GM10266 (cell line): ENCODE measurements at regions not wholly inside any gene's neighbourhood (a gene's known extent, or its start where the extent isn't known, plus 50 kb on each side); places are given as distances from the start of the nearest gene placed in this dataset.

Experiments used
- DNase-seq: peaks from one replicate; pipeline ENCODE4 v3.0.0; 2012; ENCODE audit errors: extremely low spot score
- TF ChIP-seq, protein P1 (sequence below): IDR thresholded peaks from 2 replicates; pipeline ENCODE4 v1.5.1; 2012; ENCODE audit warnings: mild to moderate bottlenecking, low read depth; ENCODE audit not compliant: control insufficient read depth, insufficient read depth; ENCODE audit errors: missing control alignments

DNA sequence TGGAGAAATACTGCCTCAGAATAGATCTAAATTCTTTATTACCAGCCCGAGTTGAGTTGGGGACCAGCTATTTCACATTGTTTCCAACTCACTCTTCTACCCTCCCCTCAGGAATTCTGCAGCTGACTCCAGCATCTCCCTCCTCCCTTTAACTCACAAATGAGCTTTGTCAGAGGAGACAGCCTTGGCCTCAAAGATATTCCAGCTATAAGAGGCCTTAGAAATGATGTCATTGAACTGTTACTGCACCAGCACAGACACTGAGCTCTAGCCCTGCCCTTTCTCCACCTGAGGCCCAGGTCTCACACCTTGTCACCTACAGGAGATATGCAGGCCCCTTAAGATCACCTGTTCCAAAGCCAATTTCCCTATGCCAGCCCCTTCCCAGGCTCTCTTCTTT is 78.4 kb upstream of the ATP10B start:
- TF ChIP-seq, protein P1, sequence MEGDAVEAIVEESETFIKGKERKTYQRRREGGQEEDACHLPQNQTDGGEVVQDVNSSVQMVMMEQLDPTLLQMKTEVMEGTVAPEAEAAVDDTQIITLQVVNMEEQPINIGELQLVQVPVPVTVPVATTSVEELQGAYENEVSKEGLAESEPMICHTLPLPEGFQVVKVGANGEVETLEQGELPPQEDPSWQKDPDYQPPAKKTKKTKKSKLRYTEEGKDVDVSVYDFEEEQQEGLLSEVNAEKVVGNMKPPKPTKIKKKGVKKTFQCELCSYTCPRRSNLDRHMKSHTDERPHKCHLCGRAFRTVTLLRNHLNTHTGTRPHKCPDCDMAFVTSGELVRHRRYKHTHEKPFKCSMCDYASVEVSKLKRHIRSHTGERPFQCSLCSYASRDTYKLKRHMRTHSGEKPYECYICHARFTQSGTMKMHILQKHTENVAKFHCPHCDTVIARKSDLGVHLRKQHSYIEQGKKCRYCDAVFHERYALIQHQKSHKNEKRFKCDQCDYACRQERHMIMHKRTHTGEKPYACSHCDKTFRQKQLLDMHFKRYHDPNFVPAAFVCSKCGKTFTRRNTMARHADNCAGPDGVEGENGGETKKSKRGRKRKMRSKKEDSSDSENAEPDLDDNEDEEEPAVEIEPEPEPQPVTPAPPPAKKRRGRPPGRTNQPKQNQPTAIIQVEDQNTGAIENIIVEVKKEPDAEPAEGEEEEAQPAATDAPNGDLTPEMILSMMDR, result no peak
- no peak for DNase-seq

DNA sequence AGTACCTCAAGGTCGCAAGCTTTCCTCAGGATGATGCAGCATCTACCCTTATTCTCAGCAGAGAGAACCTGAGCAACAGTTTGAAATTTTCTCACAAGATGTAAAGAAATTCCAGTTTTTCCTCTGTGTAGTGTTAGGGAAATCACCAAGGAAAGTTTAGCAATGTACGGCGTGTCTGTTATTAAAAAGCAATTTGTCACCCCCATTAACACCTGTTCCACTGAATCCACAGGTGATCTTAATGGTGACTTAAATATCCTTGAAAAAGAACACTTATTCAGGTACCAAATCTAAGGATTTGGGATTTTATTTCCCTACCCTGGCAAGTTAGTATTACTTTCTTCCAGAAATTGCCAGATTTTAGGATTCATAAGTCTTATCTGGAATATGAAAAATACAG is 77.9 kb upstream of the ATP10B start:
- TF ChIP-seq, protein P1, result no peak
- no peak for DNase-seq

DNA sequence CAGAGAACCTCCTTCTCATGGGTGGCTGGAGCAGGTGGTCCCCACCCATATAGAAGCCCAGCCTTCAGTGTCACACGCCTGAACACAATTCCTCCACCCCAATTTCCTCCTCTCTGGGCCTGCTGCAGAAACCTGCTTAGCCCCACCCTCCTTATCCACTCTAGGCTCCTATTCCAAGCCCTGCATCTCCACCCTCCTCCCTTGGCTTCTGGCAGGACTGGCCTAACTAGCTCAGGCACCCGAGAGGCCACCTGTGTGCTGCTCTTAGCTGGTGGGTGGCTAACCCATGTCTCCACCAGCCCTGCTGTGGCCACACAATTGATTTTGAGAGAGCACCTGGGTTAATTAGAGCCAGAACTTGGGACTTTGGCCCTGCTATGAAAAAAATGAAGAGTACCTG is 77.3 kb upstream of the ATP10B start:
- no peak for DNase-seq
- TF ChIP-seq, protein P1, result no peak

DNA sequence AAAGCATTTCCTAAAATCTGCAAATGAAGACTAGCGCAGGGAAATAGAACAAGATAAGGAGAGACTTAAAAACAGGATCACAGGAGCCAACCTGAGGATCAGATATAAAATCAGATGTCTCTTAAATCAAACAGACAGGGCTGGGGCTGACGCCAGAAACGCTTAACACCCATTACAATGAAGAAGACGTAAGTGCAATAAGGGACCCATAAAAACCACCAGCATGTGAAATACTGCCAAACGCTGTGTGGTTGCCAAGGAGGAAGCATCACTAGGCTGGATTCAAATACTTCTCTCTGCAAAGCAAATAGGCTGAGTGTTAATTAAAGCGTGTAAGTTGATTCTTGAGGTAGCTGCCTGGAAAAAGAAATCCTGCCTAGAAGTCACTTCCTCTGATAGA is 74.4 kb upstream of the ATP10B start:
- DNase-seq, result no peak
- TF ChIP-seq, protein P1, result no peak

DNA sequence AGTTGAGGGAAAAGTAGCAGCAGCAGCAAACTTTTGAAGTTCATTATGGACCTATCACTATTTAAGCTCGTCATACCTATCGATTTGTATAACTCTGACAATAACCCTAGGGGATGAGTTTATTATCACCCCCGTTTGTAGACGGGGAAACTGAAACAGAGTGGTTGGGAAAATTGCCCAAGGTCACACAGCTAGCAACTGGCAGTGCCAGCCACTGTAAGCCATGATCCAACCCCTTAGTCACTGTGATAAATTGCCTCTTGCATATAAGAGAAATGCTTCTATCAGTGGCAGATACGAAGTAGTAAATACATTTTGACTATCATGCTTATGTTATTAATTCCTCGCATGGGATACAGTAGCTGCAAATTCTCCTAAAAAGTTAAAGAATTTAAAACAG is 73.3 kb upstream of the ATP10B start:
- TF ChIP-seq, protein P1, result no peak
- DNase-seq, result no peak

DNA sequence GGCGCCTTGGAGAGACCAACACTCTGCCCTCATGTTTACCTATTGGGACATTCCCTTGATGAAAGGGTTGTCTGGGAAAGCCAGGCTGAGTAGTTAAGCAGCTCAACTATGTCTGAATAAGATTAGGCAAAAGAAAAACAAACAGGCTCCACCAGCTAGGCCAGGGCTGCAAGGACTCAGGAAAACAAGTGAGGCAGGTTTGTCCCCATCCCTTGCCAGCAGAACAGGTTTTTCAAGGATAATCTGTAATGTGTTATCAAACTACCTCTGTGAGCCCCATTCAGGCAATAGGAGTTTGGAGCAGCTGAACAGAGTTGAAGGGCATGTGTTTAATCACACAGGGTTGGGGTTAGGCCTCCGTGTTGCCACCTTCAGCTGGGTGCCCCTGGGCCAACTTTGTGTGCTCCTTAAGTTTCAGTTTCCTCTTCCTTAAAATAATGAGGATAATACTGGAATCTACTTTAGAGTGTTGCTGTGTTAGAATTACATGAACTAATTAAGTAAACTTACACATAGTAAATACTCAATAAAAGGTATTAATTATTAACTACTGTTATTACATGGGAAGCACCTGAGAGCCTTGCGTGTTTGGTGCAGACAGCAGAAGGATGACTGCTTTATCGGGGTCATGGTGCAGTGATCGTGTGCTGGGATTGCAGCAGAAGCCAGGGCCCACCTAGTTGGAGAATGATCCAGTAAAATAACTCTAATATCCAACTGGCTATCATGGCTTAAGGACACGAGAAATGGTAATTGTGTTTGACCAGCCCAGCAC is 72.1 kb upstream of the ATP10B start:
- no peak for DNase-seq
- TF ChIP-seq, protein P1, result no peak

DNA sequence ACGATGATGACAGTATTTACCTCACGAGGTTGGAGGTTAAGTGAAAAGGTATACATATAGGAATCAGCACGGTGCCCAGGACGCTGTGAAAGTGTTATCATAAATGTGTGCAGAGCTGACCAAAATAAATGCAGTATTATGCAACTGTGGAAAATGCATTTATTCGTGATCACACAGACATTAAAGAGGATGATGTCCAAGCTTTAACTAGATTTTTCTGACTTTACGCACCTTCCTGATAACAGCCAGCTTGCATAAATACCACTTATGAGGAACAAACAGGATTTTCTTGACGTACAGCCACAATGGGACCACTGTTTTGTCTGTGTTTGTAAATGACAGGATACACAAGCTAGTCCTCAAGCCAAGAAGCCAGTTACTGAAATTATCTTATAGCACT is 71.4 kb upstream of the ATP10B start:
- no peak for DNase-seq
- TF ChIP-seq, protein P1, result no peak
